K562 (cell line): ENCODE measurements at regions not wholly inside any gene's neighbourhood (a gene's known extent, or its start where the extent isn't known, plus 50 kb on each side); places are given as distances from the start of the nearest gene placed in this dataset.

Source experiments
- ATAC-seq: fragments of 200-7000 bp; cut with Tn5 transposase; 3 replicates; pipeline ENCODE4 v1.9.1; 2020; ENCODE audit warnings: moderate library complexity
- BruUV-seq: library from RNA; stranded (reverse); fragments of 400-500 nt; replicated peaks from 2 replicates; lab custom pipeline; 2021; lab: Mats Ljungman, UMichigan
- CTCF ChIA-PET: fragments of 300-600 bp; formaldehyde crosslinking; extraction: SDS; loops from one replicate; lab custom pipeline; 2021; ENCODE audit warnings: low intra/inter-chr PET ratio; lab: Yijun Ruan, JAX
- POLR2A ChIA-PET: fragments of 300-600, 350-650 bp; sonication (Branson Sonifier 250); formaldehyde crosslinking; extraction: SDS; loops from one replicate; lab custom pipeline; 2021; ENCODE audit warnings: antibody characterized with exemption, inconsistent platforms; lab: Yijun Ruan, JAX
- DNase-seq, 4 experiments: peaks; one replicate each; pipeline versions ENCODE4 v3.0.0 to v3.0.0-alpha.2; 2011 to 2018; ENCODE audit warnings: low spot score in 3 of 4, mixed read lengths in 3 of 4; ENCODE audit errors: extremely low read depth in 1 of 4
- FAIRE-seq: peaks from 2 replicates; lab custom pipeline; 2011; peaks lifted over from hg19 to GRCh38; lab: Jason Lieb, UNC
- H2AFZ ChIP-seq: 2 replicates; pipeline ENCODE4 v1.6.0; 2011; ENCODE audit warnings: low read depth, low read length, control low read depth, inconsistent platforms
- H3K27ac ChIP-seq: fragments of 200-600 bp; 3 replicates; pipeline ENCODE4 v1.8.0; 2011; ENCODE audit warnings: low read depth, mild to moderate bottlenecking, control low read depth, inconsistent platforms, low read length, moderate library complexity, mixed read lengths; ENCODE audit errors: extremely low read depth
- H3K27me3 ChIP-seq, 2 experiments: fragments of 300-600 bp in 1 of 2; 2 replicates in 1 of 2; 3 replicates in 1 of 2; pipeline versions ENCODE4 v1.6.0 to v1.8.0; 2011; ENCODE audit warnings: inconsistent platforms in 2 of 2, low read length in 2 of 2, mild to moderate bottlenecking in 1 of 2, mixed read lengths in 1 of 2, moderate library complexity in 1 of 2; ENCODE audit not compliant: control insufficient read depth in 2 of 2, insufficient read depth in 2 of 2
- H3K36me3 ChIP-seq: fragments of 300-600 bp; 3 replicates; pipeline ENCODE4 v1.8.0; 2011; ENCODE audit warnings: mild to moderate bottlenecking, low read length, inconsistent platforms; ENCODE audit not compliant: control insufficient read depth, insufficient read depth
- H3K4me1 ChIP-seq, 2 experiments: fragments of 200-600 bp in 1 of 2; replicated peaks in 1 of 2; 2 replicates in 1 of 2; 3 replicates in 1 of 2; pipeline versions ENCODE4 v1.5.1 to v1.8.0; 2011; ENCODE audit warnings: inconsistent platforms in 2 of 2, low read length in 2 of 2, mild to moderate bottlenecking in 1 of 2, mixed read lengths in 1 of 2, moderate library complexity in 1 of 2; ENCODE audit not compliant: control insufficient read depth in 2 of 2, insufficient read depth in 2 of 2
- H3K4me2 ChIP-seq: 2 replicates; pipeline ENCODE4 v1.6.1; 2011; ENCODE audit warnings: low read length, control low read depth, inconsistent platforms, mixed read lengths; ENCODE audit not compliant: insufficient read depth
- H3K4me3 ChIP-seq: fragments of 200-600 bp; sonication (generic), shearing (Covaris generic); 2 replicates; pipeline ENCODE4 v1.5.1; 2016; ENCODE audit warnings: control low read depth, inconsistent platforms
- H3K79me2 ChIP-seq: fragments of 200-600 bp; 3 replicates; pipeline ENCODE4 v1.8.0; 2011; ENCODE audit warnings: low read length, inconsistent platforms; ENCODE audit not compliant: control insufficient read depth, insufficient read depth
- H3K9ac ChIP-seq, 2 experiments: 2 replicates each; pipeline versions ENCODE4 v1.6.0 to v1.6.1; 2011; ENCODE audit warnings: low read depth in 2 of 2, low read length in 2 of 2, control low read depth in 1 of 2, inconsistent platforms in 1 of 2, mild to moderate bottlenecking in 1 of 2, mixed read lengths in 1 of 2; ENCODE audit not compliant: insufficient read depth in 1 of 2
- H3K9me1 ChIP-seq: one replicate; pipeline ENCODE4 v1.6.0; 2011; ENCODE audit warnings: inconsistent platforms, mild to moderate bottlenecking, low read length, moderate library complexity; ENCODE audit not compliant: control insufficient read depth, insufficient read depth
- H3K9me3 ChIP-seq: replicated peaks from 2 replicates; pipeline ENCODE4 v1.5.1; 2011; ENCODE audit warnings: low read depth, low read length, inconsistent platforms; ENCODE audit not compliant: control insufficient read depth, insufficient read depth
- H4K20me1 ChIP-seq: replicated peaks from 2 replicates; pipeline ENCODE4 v1.6.1; 2011; ENCODE audit warnings: low read length, inconsistent platforms, mixed read lengths; ENCODE audit not compliant: control insufficient read depth, insufficient read depth
- ARID1B ChIP-seq: fragments of 450-650 bp; IDR thresholded peaks from 2 replicates; pipeline ENCODE4 v1.6.1; 2016; ENCODE audit warnings: antibody characterized with exemption, mild to moderate bottlenecking, inconsistent platforms
- CHCHD3 ChIP-seq: fragments of 250-450 bp; sonication (Bioruptor Pico); IDR thresholded peaks from 2 replicates; pipeline ENCODE4 v2.1.2; 2022; ENCODE audit warnings: mild to moderate bottlenecking
- CREBBP ChIP-seq: IDR thresholded peaks from one replicate; pipeline ENCODE4 v1.6.1; 2012; ENCODE audit warnings: low read depth, mild to moderate bottlenecking, control low read depth, inconsistent platforms, low read length
- DDX20 ChIP-seq: fragments of 450-650 bp; IDR thresholded peaks from 2 replicates; pipeline ENCODE4 v1.6.1; 2016; ENCODE audit warnings: missing genetic modification characterization, low read depth, mild to moderate bottlenecking, missing compliant biosample characterization, moderate library complexity
- ETV5 ChIP-seq: sonication (generic); formaldehyde crosslinking; IDR thresholded peaks from 2 replicates; pipeline ENCODE4 v1.4.0; 2020; ENCODE audit warnings: low read depth, mild to moderate bottlenecking, missing genetic modification reagents
- GABPB1 ChIP-seq: sonication (generic); formaldehyde crosslinking; IDR thresholded peaks from 2 replicates; pipeline ENCODE4 v1.8.0; 2022; ENCODE audit warnings: mild to moderate bottlenecking, missing genetic modification reagents
- PHTF2 ChIP-seq: fragments of 250-450 bp; sonication (Bioruptor Pico); IDR thresholded peaks from 2 replicates; pipeline ENCODE4 v1.5.0; 2021; ENCODE audit warnings: mild to moderate bottlenecking
- PRPF4 ChIP-seq: fragments of 200-400 bp; formaldehyde crosslinking; IDR thresholded peaks from one replicate; pipeline ENCODE4 v1.6.1; 2017; ENCODE audit warnings: low read length, low read depth, mild to moderate bottlenecking; ENCODE audit not compliant: insufficient read depth, poor library complexity, severe bottlenecking
- RBM34 ChIP-seq: fragments of 200-400 bp; formaldehyde crosslinking; IDR thresholded peaks from 2 replicates; pipeline ENCODE4 v1.6.1; 2018; ENCODE audit warnings: low read length, borderline replicate concordance; ENCODE audit not compliant: insufficient read depth
- SAP30 ChIP-seq: fragments of 200-600 bp; sonication (generic); IDR thresholded peaks from 2 replicates; pipeline ENCODE4 v1.6.1; 2012; ENCODE audit warnings: borderline replicate concordance, low read depth, mild to moderate bottlenecking, moderate library complexity, low read length, control low read depth, inconsistent platforms; ENCODE audit not compliant: insufficient read depth, poor library complexity, severe bottlenecking
- SETDB1 ChIP-seq: IDR thresholded peaks from one replicate; pipeline ENCODE4 v1.6.1; 2012; ENCODE audit warnings: low read length, control low read depth, inconsistent platforms
- SMC3 ChIP-seq: conservative IDR thresholded peaks from 2 replicates; pipeline ENCODE4 v1.6.1; 2011; ENCODE audit warnings: low read depth, low read length, improper control_type of control experiment; ENCODE audit not compliant: insufficient read depth
- XRCC5 ChIP-seq: fragments of 200-400 bp; formaldehyde crosslinking; IDR thresholded peaks from 2 replicates; pipeline ENCODE4 v1.6.1; 2017; ENCODE audit warnings: low read depth, mild to moderate bottlenecking, low read length
- ZBTB7A ChIP-seq: IDR thresholded peaks from 2 replicates; pipeline ENCODE4 v1.6.1; 2011; ENCODE audit warnings: low read depth, mild to moderate bottlenecking, low read length, moderate library complexity, borderline replicate concordance; ENCODE audit not compliant: control insufficient read depth
- ZNF175 ChIP-seq: fragments of 200-800 bp; sonication (Bioruptor generic); IDR thresholded peaks from 2 replicates; pipeline ENCODE4 v1.6.1; 2016; ENCODE audit warnings: low read depth, mild to moderate bottlenecking, missing genetic modification characterization, missing compliant biosample characterization
- WGBS: fragments of 100-300 bp; shearing (Covaris generic); methylation state at CpG from one replicate; pipeline ENCODE4 v1.1.6; 2016; ENCODE audit warnings: low coverage, mixed read lengths; ENCODE audit not compliant: insufficient coverage; ENCODE audit errors: missing lambda C conversion rate; 5-methylcytosine and 5-hydroxymethylcytosine counted together
- in situ Hi-C: fragments of 300-500 bp; cut with MboI; formaldehyde crosslinking; loops from 4 replicates; pipeline ENCODE4 v1.15.0; 2018; ENCODE audit warnings: inconsistent platforms, mixed read lengths
- intact Hi-C: fragments of 100-400 bp; cut with micrococcal nuclease; formaldehyde crosslinking; loops from 2 replicates; pipeline ENCODE4 v1.14.2; 2022
- TF ChIP-seq, protein P1 (sequence below): sonication (generic); formaldehyde crosslinking; IDR thresholded peaks from 2 replicates; pipeline ENCODE4 v1.8.1; 2023; ENCODE audit warnings: mild to moderate bottlenecking, missing genetic modification reagents, moderate library complexity

DNA sequence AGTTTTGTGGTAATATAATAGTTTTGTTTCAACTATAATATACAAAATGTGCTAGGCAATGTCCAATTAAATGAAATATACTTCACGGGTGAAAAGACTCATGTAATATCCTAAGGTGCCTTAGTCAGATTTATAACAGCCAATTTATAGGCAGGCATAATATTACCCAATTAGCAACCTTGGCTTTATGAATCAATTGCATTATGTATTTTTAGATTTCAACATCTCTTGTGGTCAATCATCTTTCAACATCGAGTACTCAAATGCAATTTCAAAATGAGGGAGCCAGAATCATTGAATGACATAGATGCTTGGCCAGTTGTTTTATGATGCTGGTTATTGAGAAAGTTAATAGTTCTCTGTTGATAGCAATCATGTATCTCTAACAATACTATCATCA, 110.3 kb upstream of the SP8 start:
- 9% methylated on average over 2 of the region's 2 CpGs for WGBS
- Histone ChIP-seq H3K9me1 (no peaks in the 10 kb centered on the region), H3K36me3 (no peaks in the 10 kb centered on the region), H3K9ac (no peak overlapping the region), H4K20me1 (no peaks in the 10 kb centered on the region), H3K27ac (no peak overlapping the region), H3K79me2 (no peaks in the 10 kb centered on the region), H2AFZ (no peak overlapping the region), H3K4me1 (no peaks in the 10 kb centered on the region), H3K4me2 (no peak overlapping the region), H3K27me3 (no peaks in the 10 kb centered on the region), H3K9me3 (no peaks in the 10 kb centered on the region), H3K4me3 (no peak overlapping the region)
- DNase-seq (no peak), ATAC-seq (no peak), FAIRE-seq (no peak)
- in situ Hi-C loops (no loop called here), intact Hi-C loops (no loop called here)
- ChIA-PET POLR2A (no interaction called here), CTCF (no interaction called here)
- BruUV-seq, result no TSS peak
- TF ChIP-seq SAP30 (no peak), PRPF4 (no peak), RBM34 (no peak), PHTF2 (no peak), CHCHD3 (CRISPR knock-in tag) (no peak), SETDB1 (no peak), ZBTB7A (no peak), GABPB1 (CRISPR knock-in tag) (no peak), DDX20 (no peak), ARID1B (no peak), SMC3 (no peak), XRCC5 (no peak), ZNF175 (CRISPR knock-in tag) (no peak), ETV5 (CRISPR knock-in tag) (no peak), CREBBP (no peak)
- TF ChIP-seq, protein P1, sequence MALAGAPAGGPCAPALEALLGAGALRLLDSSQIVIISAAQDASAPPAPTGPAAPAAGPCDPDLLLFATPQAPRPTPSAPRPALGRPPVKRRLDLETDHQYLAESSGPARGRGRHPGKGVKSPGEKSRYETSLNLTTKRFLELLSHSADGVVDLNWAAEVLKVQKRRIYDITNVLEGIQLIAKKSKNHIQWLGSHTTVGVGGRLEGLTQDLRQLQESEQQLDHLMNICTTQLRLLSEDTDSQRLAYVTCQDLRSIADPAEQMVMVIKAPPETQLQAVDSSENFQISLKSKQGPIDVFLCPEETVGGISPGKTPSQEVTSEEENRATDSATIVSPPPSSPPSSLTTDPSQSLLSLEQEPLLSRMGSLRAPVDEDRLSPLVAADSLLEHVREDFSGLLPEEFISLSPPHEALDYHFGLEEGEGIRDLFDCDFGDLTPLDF (CRISPR knock-in tag), result no peak
